Peyer's patch (tissue), 4 donors: ENCODE measurements at regions not wholly inside any gene's neighbourhood (a gene's known extent, or its start where the extent isn't known, plus 50 kb on each side); places are given as distances from the start of the nearest gene placed in this dataset.
A peak's percentile ranks its signal among the peaks of the same experiment; 100 is the strongest.

Experiments used
- DNase-seq, 3 donors: peaks; one replicate each; pipeline ENCODE4 v3.0.0-alpha.2; 2017 to 2019
- H3K27ac ChIP-seq, 4 donors: fragments of 200-600 bp; sonication (generic); one replicate each; pipeline ENCODE4 v1.5.1; 2016 to 2019
- H3K27me3 ChIP-seq, 2 donors: fragments of 200-600 bp; sonication (generic); one replicate each; pipeline ENCODE4 v1.5.1; 2019
- H3K36me3 ChIP-seq, 3 donors: fragments of 200-600 bp; sonication (generic); one replicate each; pipeline ENCODE4 v1.5.1; 2016 to 2019
- H3K4me1 ChIP-seq, 4 donors: fragments of 200-600 bp; sonication (generic); one replicate each; pipeline ENCODE4 v1.5.1; 2016 to 2019
- H3K4me3 ChIP-seq, 4 donors: fragments of 200-600 bp; sonication (generic); 1 replicate in 3 of 4; 2 replicates in 1 of 4; pipeline ENCODE4 v1.5.1; 2016 to 2019; ENCODE audit warnings: mild to moderate bottlenecking in 1 of 4
- H3K9me3 ChIP-seq, 4 donors: fragments of 200-600 bp; sonication (generic); one replicate each; pipeline ENCODE4 v1.5.1; 2016 to 2019; ENCODE audit warnings: mild to moderate bottlenecking in 1 of 4
- POLR2A ChIP-seq, 2 donors: fragments of 450-650 bp; IDR thresholded peaks; one replicate each; pipeline ENCODE4 v1.5.1; 2017; ENCODE audit warnings: antibody characterized with exemption in 2 of 2, mild to moderate bottlenecking in 2 of 2, moderate library complexity in 2 of 2
- TF ChIP-seq, protein P1 (sequence below), 6 experiments: fragments of 450-650 bp in 4 of 6; fragments of 200-600 bp in 2 of 6; sonication (generic) in 1 of 6; IDR thresholded peaks; one replicate each; pipeline ENCODE4 v1.5.1; 2017 to 2019; ENCODE audit warnings: antibody characterized with exemption in 6 of 6, mild to moderate bottlenecking in 3 of 6, moderate library complexity in 1 of 6

DNA sequence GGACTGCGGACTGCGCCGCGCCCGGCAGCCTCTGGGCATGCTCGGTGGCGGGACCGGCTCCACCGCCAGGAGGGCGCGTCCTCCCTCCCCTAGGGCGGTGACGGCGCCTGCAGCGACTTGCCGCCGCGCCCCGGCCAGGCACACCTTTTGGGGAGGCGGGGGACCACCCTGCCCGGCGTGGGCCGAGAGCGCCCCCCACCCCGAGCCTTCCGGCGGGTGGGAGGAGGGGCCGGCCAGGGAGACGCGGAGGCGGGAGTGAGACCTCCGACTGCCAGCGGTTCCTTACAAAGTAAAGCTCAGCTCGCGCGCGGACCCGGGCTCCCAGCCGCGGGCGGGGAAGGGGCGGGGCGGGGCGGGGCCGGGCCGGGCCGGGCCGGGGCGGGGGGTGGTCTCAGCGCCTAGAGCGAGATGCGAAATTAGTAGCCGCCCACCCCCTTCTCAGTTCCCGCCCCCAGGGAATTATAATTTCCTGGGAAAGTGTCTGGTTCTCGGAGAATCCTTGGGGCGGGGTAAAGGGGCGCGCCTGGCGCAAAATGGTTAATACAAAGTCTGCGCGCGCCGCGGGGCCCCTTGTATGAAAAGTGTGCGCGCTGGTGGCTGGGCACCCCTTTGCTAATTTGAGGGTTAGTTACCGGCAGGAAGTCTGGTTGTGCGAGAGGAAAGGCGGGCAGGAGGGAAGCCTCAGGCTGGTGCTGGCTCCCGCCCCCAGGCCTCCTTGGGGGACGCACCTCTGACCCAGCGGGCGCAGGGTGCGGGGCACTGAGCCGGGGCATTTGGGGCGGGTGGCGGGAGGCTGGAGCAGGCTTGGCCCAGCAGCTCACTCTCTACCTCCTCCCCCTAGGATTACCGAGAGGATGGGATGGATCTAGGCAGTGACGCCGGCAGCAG lies 224.8 kb upstream of the IL12A start:
- H3K4me1 ChIP-seq: peaks cover 0 to 33% (median 2%) of the 10 kb centered on the region in 4 donors
- no peaks in the 10 kb centered on the region for H3K36me3 ChIP-seq
- peak overlapping the region; percentile 74 to 95 (median 79) for H3K27ac ChIP-seq
- peak; percentile 2 to 36 for TF ChIP-seq POLR2A (IDR thresholded peaks at IDR 0.05)
- TF ChIP-seq, protein P1, sequence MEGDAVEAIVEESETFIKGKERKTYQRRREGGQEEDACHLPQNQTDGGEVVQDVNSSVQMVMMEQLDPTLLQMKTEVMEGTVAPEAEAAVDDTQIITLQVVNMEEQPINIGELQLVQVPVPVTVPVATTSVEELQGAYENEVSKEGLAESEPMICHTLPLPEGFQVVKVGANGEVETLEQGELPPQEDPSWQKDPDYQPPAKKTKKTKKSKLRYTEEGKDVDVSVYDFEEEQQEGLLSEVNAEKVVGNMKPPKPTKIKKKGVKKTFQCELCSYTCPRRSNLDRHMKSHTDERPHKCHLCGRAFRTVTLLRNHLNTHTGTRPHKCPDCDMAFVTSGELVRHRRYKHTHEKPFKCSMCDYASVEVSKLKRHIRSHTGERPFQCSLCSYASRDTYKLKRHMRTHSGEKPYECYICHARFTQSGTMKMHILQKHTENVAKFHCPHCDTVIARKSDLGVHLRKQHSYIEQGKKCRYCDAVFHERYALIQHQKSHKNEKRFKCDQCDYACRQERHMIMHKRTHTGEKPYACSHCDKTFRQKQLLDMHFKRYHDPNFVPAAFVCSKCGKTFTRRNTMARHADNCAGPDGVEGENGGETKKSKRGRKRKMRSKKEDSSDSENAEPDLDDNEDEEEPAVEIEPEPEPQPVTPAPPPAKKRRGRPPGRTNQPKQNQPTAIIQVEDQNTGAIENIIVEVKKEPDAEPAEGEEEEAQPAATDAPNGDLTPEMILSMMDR (IDR thresholded peaks at IDR 0.05): peak in 4 of 6 experiments; percentile 9 to 58 (median 50)
- H3K27me3 ChIP-seq: no peaks in the 10 kb centered on the region
- H3K9me3 ChIP-seq: no peaks in the 10 kb centered on the region
- DNase-seq: peak in 2 of 3 donors; percentile 67 to 78
- H3K4me3 ChIP-seq: peak overlapping the region; percentile 47 to 73 (median 62)

- Histone ChIP-seq H3K4me3 (peak overlapping the region; percentile 47 to 73 (median 62)), H3K36me3 (no peaks in the 10 kb centered on the region), H3K27me3 (no peaks in the 10 kb centered on the region), H3K27ac (peak overlapping the region; percentile 74 to 95 (median 79)), H3K4me1 (peaks cover 0 to 33% (median 2%) of the 10 kb centered on the region in 4 donors), H3K9me3 (no peaks in the 10 kb centered on the region)
- DNase-seq: peak in 1 of 3 donors; percentile 53
- TF ChIP-seq, protein P1 (IDR thresholded peaks at IDR 0.05): no peak
- no peak for TF ChIP-seq POLR2A (IDR thresholded peaks at IDR 0.05)
Observed at GRCh38 chr3:159764490-159765029, 224.1 kb upstream of the IL12A start.

GRCh38 chr3:159765030-159765859 lies 223.4 kb upstream of the IL12A start:
- peak overlapping the region; percentile 47 to 73 (median 62) for H3K4me3 ChIP-seq
- no peaks in the 10 kb centered on the region for H3K9me3 ChIP-seq
- H3K27me3 ChIP-seq: no peaks in the 10 kb centered on the region
- no peaks in the 10 kb centered on the region for H3K36me3 ChIP-seq
- peak overlapping the region; percentile 74 to 95 (median 79) for H3K27ac ChIP-seq
- peaks cover 0 to 33% (median 2%) of the 10 kb centered on the region in 4 donors for H3K4me1 ChIP-seq
- TF ChIP-seq, protein P1 (IDR thresholded peaks at IDR 0.05): no peak
- no peak for TF ChIP-seq POLR2A (IDR thresholded peaks at IDR 0.05)
- peak in 2 of 3 donors; percentile 54 to 63 for DNase-seq

- TF ChIP-seq POLR2A (IDR thresholded peaks at IDR 0.05): no peak
- TF ChIP-seq, protein P1 (IDR thresholded peaks at IDR 0.05): no peak
- DNase-seq: no peak
- Histone ChIP-seq H3K9me3 (no peaks in the 10 kb centered on the region), H3K4me3 (peak overlapping the region in 3 of 4 donors; percentile 50 to 73 (median 73)), H3K27ac (peak overlapping the region in 3 of 4 donors; percentile 74 to 95 (median 83)), H3K27me3 (no peaks in the 10 kb centered on the region), H3K4me1 (peaks cover 0 to 33% (median 2%) of the 10 kb centered on the region in 4 donors), H3K36me3 (no peaks in the 10 kb centered on the region)
Observed at GRCh38 chr3:159765860-159766294, 222.8 kb upstream of the IL12A start.

GRCh38 chr3:159766563-159767185 lies 222.0 kb upstream of the IL12A start:
- DNase-seq: no peak
- peak overlapping the region in 1 of 4 donors; percentile 73 for H3K4me3 ChIP-seq
- H3K9me3 ChIP-seq: no peaks in the 10 kb centered on the region
- H3K27me3 ChIP-seq: no peaks in the 10 kb centered on the region
- peak overlapping the region in 1 of 4 donors; percentile 95 for H3K27ac ChIP-seq
- no peak for TF ChIP-seq POLR2A (IDR thresholded peaks at IDR 0.05)
- TF ChIP-seq, protein P1 (IDR thresholded peaks at IDR 0.05): peak in 3 of 6 experiments; percentile 22 to 38 (median 28)
- no peaks in the 10 kb centered on the region for H3K36me3 ChIP-seq
- H3K4me1 ChIP-seq: peaks cover 0 to 29% (median 2%) of the 10 kb centered on the region in 4 donors
